OCI-LY3 (cell line): ENCODE measurements at regions not wholly inside any gene's neighbourhood (a gene's known extent, or its start where the extent isn't known, plus 50 kb on each side); places are given as distances from the start of the nearest gene placed in this dataset.

Source experiments
- CTCF ChIP-seq: fragments of 200-600, 300-600 bp; sonication (generic); IDR thresholded peaks from 2 replicates; pipeline ENCODE4 v1.5.1; 2014; ENCODE audit warnings: antibody characterized with exemption, low read length, low read depth
- EZH2phosphoT487 ChIP-seq: fragments of 200-600 bp; shearing (Covaris generic); IDR thresholded peaks from 2 replicates; pipeline ENCODE4 v1.6.1; 2018; ENCODE audit warnings: antibody characterized with exemption, mixed run types, low read depth

- no peak for TF ChIP-seq CTCF
- no peak for TF ChIP-seq EZH2phosphoT487
Measured at GRCh38 chr10:32112055-32112454, 55.8 kb upstream of the KIF5B start.
